GM21786 (cell line): ENCODE measurements at regions not wholly inside any gene's neighbourhood (a gene's known extent, or its start where the extent isn't known, plus 50 kb on each side); places are given as distances from the start of the nearest gene placed in this dataset.
"Not testable (repeated sequence)": the region's sequence is repeated elsewhere in the genome, so short reads cannot be mapped to it uniquely, and the experiment has no call there.

Experiments
- ATAC-seq: cut with Tn5 transposase; IDR thresholded peaks from one replicate; pipeline ENCODE4 v1.9.1; 2021; ENCODE audit not compliant: unreplicated experiment

GRCh38 chrX:959595-959994, 252.9 kb downstream of the CRLF2 start:
- no peak for ATAC-seq

- ATAC-seq, result not testable (repeated sequence)
These were observed 257.2 kb downstream of the CRLF2 start for GRCh38 chrX:955168-955781.

GRCh38 chrX:953879-954482, 258.5 kb downstream of the CRLF2 start:
- no peak for ATAC-seq

- no peak for ATAC-seq
These were observed 259.6 kb downstream of the CRLF2 start for GRCh38 chrX:952816-953215.

GRCh38 chrX:947262-947661, 265.2 kb downstream of the CRLF2 start:
- ATAC-seq, result not testable (repeated sequence)

GRCh38 chrX:943035-943434, 269.4 kb downstream of the CRLF2 start:
- no peak for ATAC-seq

- ATAC-seq, result no peak
These were observed 271.8 kb downstream of the CRLF2 start for GRCh38 chrX:940691-941090.

- ATAC-seq, result no peak
These were observed 275.3 kb downstream of the CRLF2 start for GRCh38 chrX:936979-937769.

- no peak for ATAC-seq
These were observed 278.8 kb downstream of the CRLF2 start for GRCh38 chrX:933611-934010.

- ATAC-seq, result no peak
These were observed 283.8 kb downstream of the CRLF2 start for GRCh38 chrX:928606-929005.

GRCh38 chrX:926991-927390, 285.5 kb downstream of the CRLF2 start:
- no peak for ATAC-seq

- no peak for ATAC-seq
These were observed 286.4 kb downstream of the CRLF2 start for GRCh38 chrX:926070-926469.

- no peak for ATAC-seq
These were observed 286.8 kb downstream of the CRLF2 start for GRCh38 chrX:925652-926061.

GRCh38 chrX:925094-925493, 287.4 kb downstream of the CRLF2 start:
- no peak for ATAC-seq

GRCh38 chrX:924017-924416, 288.4 kb downstream of the CRLF2 start:
- no peak for ATAC-seq

- no peak for ATAC-seq
These were observed 289.7 kb downstream of the SHOX start for GRCh38 chrX:920234-920799.

- ATAC-seq, result no peak
These were observed 285.6 kb downstream of the SHOX start for GRCh38 chrX:916230-916599.

GRCh38 chrX:915427-916229, 285.0 kb downstream of the SHOX start:
- ATAC-seq, result no peak

- ATAC-seq, result no peak
These were observed 283.6 kb downstream of the SHOX start for GRCh38 chrX:914206-914605.

- no peak for ATAC-seq
These were observed 282.1 kb downstream of the SHOX start for GRCh38 chrX:912677-913076.

GRCh38 chrX:909068-909467, 278.5 kb downstream of the SHOX start:
- not testable (repeated sequence) for ATAC-seq
